Left lung (tissue), 4 donors: ENCODE measurements at regions not wholly inside any gene's neighbourhood (a gene's known extent, or its start where the extent isn't known, plus 50 kb on each side); places are given as distances from the start of the nearest gene placed in this dataset.

Experiments
- ATAC-seq: fragments of 200-7000 bp; cut with Tn5 transposase; one replicate; pipeline ENCODE4 v1.9.1; 2020; ENCODE audit warnings: moderate library complexity
- DNase-seq, 4 donors: peaks; one replicate each; pipeline ENCODE4 v3.0.0-alpha.2; 2013 to 2020
- H3K27ac ChIP-seq, 2 donors: fragments of 200-600 bp; sonication (generic) in 1 of 2; one replicate each; pipeline versions ENCODE4 v1.5.0 to v1.8.0; 2020 to 2021
- H3K27me3 ChIP-seq, 2 donors: fragments of 200-600 bp; sonication (generic) in 1 of 2; one replicate each; pipeline versions ENCODE4 v1.5.0 to v1.8.0; 2020 to 2021
- H3K36me3 ChIP-seq, 2 donors: fragments of 200-600 bp; sonication (generic) in 1 of 2; one replicate each; pipeline versions ENCODE4 v1.5.0 to v1.8.0; 2020 to 2021
- H3K4me1 ChIP-seq, 2 donors: fragments of 200-600 bp; one replicate each; pipeline ENCODE4 v1.8.0; 2021
- H3K4me3 ChIP-seq, 2 donors: fragments of 200-600 bp; sonication (generic) in 1 of 2; one replicate each; pipeline versions ENCODE4 v1.5.0 to v1.8.0; 2020 to 2021; ENCODE audit warnings: mild to moderate bottlenecking in 1 of 2
- H3K9me3 ChIP-seq, 2 donors: fragments of 200-600 bp; sonication (generic) in 1 of 2; one replicate each; pipeline versions ENCODE4 v1.5.0 to v1.8.0; 2020 to 2021
- intact Hi-C, 2 donors: fragments of 100-400 bp; cut with DNase I; formaldehyde crosslinking; loops; one replicate each; pipeline versions ENCODE4 v1.11.2 to v1.14.2; 2022
- TF ChIP-seq, protein P1 (sequence below), 2 donors: fragments of 200-600 bp; sonication (generic) in 1 of 2; IDR thresholded peaks; one replicate each; pipeline versions ENCODE4 v1.5.0 to v1.8.0; 2021; ENCODE audit warnings: antibody characterized with exemption in 2 of 2
- donor health status: DM: no; HTN: yes; CAD: no.
- donor health status: DM: no; HTN: no; CAD: no.

DNA sequence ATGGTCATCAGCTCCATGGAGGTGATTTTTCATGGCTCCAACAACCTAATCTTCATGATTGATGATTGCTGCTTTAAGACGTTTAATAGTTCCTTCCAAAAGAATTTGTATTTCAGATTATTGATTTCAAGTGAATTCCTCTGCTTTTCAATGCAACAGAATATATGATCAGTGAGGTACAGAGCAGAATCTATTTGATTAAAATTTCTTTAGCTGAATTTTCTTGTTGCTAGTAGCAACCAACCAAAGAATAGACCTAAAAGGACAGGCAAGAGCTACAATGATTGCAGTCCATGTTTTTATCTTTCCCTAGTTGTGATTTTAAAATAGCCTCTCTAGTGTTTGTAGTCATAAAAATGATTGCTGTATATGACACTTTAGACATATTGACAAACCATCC lies 76.8 kb upstream of the SCEL start:
- ATAC-seq (no peak), DNase-seq (no peak)
- TF ChIP-seq, protein P1, sequence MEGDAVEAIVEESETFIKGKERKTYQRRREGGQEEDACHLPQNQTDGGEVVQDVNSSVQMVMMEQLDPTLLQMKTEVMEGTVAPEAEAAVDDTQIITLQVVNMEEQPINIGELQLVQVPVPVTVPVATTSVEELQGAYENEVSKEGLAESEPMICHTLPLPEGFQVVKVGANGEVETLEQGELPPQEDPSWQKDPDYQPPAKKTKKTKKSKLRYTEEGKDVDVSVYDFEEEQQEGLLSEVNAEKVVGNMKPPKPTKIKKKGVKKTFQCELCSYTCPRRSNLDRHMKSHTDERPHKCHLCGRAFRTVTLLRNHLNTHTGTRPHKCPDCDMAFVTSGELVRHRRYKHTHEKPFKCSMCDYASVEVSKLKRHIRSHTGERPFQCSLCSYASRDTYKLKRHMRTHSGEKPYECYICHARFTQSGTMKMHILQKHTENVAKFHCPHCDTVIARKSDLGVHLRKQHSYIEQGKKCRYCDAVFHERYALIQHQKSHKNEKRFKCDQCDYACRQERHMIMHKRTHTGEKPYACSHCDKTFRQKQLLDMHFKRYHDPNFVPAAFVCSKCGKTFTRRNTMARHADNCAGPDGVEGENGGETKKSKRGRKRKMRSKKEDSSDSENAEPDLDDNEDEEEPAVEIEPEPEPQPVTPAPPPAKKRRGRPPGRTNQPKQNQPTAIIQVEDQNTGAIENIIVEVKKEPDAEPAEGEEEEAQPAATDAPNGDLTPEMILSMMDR (IDR thresholded peaks at IDR 0.05), result no peak
- Histone ChIP-seq H3K36me3 (no peaks in the 10 kb centered on the region), H3K27me3 (no peaks in the 10 kb centered on the region), H3K4me1 (peaks cover 0 to 21% of the 10 kb centered on the region in 2 donors), H3K9me3 (no peaks in the 10 kb centered on the region), H3K27ac (no peak overlapping the region), H3K4me3 (no peak overlapping the region)
- intact Hi-C loops, result no loop called here

DNA sequence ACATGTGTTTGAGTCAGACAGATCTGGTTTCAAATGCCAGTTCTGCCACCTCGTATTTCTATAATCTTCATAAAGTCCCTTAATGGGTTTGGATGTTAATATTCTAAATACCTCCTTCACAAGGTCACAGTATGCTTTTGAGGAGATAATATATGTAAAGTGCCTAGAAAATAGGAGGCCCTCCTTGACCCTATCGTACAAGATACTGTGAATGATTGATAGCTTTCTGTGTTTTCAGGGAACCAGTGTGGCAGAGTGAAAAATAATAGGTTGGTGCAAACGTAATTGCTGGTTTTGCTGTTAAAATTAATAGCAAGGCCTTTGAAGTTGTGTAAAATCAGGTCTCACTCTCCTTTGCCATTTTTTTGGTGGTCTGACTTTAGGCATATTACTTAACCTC lies 77.5 kb upstream of the SCEL start:
- DNase-seq, result no peak
- ATAC-seq, result no peak
- Histone ChIP-seq H3K36me3 (no peaks in the 10 kb centered on the region), H3K4me3 (no peak overlapping the region), H3K9me3 (no peaks in the 10 kb centered on the region), H3K4me1 (peaks cover 0 to 21% of the 10 kb centered on the region in 2 donors), H3K27me3 (no peaks in the 10 kb centered on the region), H3K27ac (no peak overlapping the region)
- intact Hi-C loops, result no loop called here
- TF ChIP-seq, protein P1 (IDR thresholded peaks at IDR 0.05), result no peak

DNA sequence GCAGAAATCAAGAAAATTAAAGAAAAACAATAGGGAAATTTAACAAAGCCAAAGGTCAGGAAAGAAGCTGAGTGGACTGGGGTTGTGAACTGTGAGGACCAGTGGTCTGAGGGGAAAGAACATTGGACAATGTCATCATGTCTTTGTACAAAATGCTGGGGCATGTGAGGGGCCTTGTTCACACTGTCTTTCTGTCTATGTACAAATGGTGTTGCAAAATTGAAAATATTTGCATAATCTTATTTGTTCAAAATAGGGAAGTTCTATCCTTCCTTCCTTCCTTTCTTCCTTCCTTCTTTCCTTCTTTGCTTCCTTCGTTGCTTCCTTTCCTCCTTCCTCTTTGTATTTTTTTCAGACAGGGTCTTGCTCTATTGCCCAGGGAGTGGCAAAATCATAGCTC lies 79.2 kb upstream of the SCEL start:
- Histone ChIP-seq H3K36me3 (no peaks in the 10 kb centered on the region), H3K4me1 (peaks cover 0 to 17% of the 10 kb centered on the region in 2 donors), H3K27ac (peak overlapping the region in 1 of 2 donors; percentile 29), H3K9me3 (no peaks in the 10 kb centered on the region), H3K27me3 (no peaks in the 10 kb centered on the region), H3K4me3 (no peak overlapping the region)
- TF ChIP-seq, protein P1 (IDR thresholded peaks at IDR 0.05), result no peak
- DNase-seq (no peak), ATAC-seq (no peak)
- intact Hi-C loops, result no loop called here

DNA sequence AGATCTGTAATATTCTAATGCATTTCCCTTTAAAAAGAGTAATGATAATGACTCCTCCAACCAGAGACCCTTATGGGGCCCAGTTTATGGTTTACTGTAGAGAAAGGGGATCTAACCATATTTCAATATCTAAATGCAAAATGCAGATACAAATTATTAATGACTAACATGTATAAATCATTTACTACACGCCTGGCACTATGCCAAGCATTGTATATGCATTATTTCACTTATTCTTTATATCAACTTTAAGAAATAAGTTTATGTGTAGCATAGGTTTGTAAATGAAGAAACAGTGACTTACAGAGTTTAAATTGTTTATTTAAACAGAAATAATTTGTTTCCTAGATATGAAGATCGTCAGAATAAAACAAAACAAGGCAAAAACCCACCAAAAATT lies 86.2 kb upstream of the SCEL start:
- ATAC-seq, result no peak
- Histone ChIP-seq H3K4me3 (no peak overlapping the region), H3K9me3 (no peaks in the 10 kb centered on the region), H3K4me1 (no peaks in the 10 kb centered on the region), H3K36me3 (no peaks in the 10 kb centered on the region), H3K27ac (no peak overlapping the region), H3K27me3 (no peaks in the 10 kb centered on the region)
- intact Hi-C loops, result no loop called here
- no peak for DNase-seq
- TF ChIP-seq, protein P1 (IDR thresholded peaks at IDR 0.05), result no peak

DNA sequence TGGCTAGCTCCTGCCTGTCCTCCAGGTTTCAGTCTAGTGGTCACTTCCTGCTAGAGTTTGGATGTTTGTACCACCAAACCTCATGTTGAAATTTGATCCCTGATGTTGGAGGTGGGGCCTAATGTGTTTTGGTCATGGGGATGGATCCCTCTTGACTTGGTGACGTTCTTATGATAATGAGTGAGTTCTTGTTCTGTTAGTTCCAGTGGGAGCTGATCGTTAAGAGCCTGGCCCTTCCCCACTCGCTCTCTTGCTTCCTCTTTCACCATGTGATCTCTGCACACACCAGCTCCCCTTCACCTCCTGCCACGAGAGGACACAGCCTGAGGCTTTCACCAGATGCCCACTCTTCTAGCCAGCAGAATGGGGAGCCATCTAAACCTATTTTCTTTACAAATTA lies 86.8 kb upstream of the SCEL start:
- Histone ChIP-seq H3K27me3 (no peaks in the 10 kb centered on the region), H3K27ac (no peak overlapping the region), H3K4me3 (no peak overlapping the region), H3K4me1 (no peaks in the 10 kb centered on the region), H3K36me3 (no peaks in the 10 kb centered on the region), H3K9me3 (no peaks in the 10 kb centered on the region)
- intact Hi-C loops, result no loop called here
- TF ChIP-seq, protein P1 (IDR thresholded peaks at IDR 0.05), result no peak
- DNase-seq (peak in 1 of 4 donors; percentile 48), ATAC-seq (peak; percentile 33)
